ENCODE measurements at regions not wholly inside any gene's neighbourhood (a gene's known extent, or its start where the extent isn't known, plus 50 kb on each side); places are given as distances from the start of the nearest gene placed in this dataset.

DNA sequence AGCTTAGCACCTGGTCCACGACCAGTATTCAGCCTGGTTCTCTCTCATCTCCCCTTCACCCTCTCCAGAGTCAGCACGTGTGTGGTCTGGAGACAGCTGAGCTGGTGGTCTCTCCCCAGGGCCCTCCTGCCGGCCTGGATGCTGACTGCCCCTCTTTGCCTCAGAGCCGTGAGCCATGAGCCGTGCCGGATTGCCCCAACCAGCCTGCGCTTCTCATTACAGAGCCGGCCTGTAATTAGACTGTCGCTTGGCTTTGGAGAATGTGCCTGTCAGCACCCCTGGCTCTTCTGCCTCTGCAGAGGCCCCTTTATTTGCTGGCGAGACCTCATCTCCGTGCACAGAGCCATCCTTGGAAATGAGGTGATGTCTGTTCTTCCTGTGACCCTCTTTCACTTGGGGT, 118.7 kb upstream of the BOD1 start:
- ATAC-seq (ENCODE audit: low read depth) (no peak), DNase-seq (no peak)
- Histone ChIP-seq H3K27ac (ENCODE audit: insufficient read depth, low read length) (no peak overlapping the region), H3K4me2 (ENCODE audit: low read depth, low read length) (no peak overlapping the region), H4K5ac (ENCODE audit: low read depth, low read length) (no peak overlapping the region), H3K4ac (ENCODE audit: low read depth, low read length) (no peak overlapping the region), H2AFZ (replicated peaks; ENCODE audit: low read length, poor library complexity) (peak overlapping the region; percentile 39), H3K79me1 (ENCODE audit: low read depth in 1 of 2, low read length in 2 of 2) (no peaks in the 10 kb centered on the region), H2BK5ac (ENCODE audit: low read depth, low read length, poor library complexity, severe bottlenecking) (no peak overlapping the region), H3K18ac (ENCODE audit: low read depth, low read length) (no peak overlapping the region), H3K27me3 (ENCODE audit: control insufficient read depth, insufficient read depth, low read length) (peaks cover 9% of the 10 kb centered on the region), H4K20me1 (ENCODE audit: insufficient read depth, low read length) (no peaks in the 10 kb centered on the region), H3K4me3 (ENCODE audit: insufficient read depth, low read depth, low read length) (no peak overlapping the region), H3K9ac (ENCODE audit: low read depth, low read length) (no peak overlapping the region), H3K36me3 (ENCODE audit: control insufficient read depth, insufficient read depth, low read length) (no peaks in the 10 kb centered on the region), H3K9me1 (ENCODE audit: insufficient read depth, low read length) (no peaks in the 10 kb centered on the region), H2BK15ac (ENCODE audit: low read depth, low read length) (no peak overlapping the region), H2AK5ac (ENCODE audit: low read depth, low read length) (no peak overlapping the region), H2BK120ac (ENCODE audit: low read depth, low read length) (no peak overlapping the region), H3K4me1 (ENCODE audit: control insufficient read depth, insufficient read depth, low read length) (no peaks in the 10 kb centered on the region), H4K8ac (ENCODE audit: low read depth in 2 of 2, low read length in 2 of 2) (no peak overlapping the region), H4K91ac (ENCODE audit: insufficient read depth, low read depth, low read length) (no peak overlapping the region), H2AK9ac (replicated peaks; ENCODE audit: low read depth, low read length, poor library complexity) (no peak overlapping the region), H3K23ac (ENCODE audit: low read depth, low read length) (no peak overlapping the region), H3K14ac (replicated peaks; ENCODE audit: low read depth, low read length) (no peak overlapping the region), H3K56ac (ENCODE audit: extremely low read depth, insufficient read depth, low read length) (no peak overlapping the region), H3K9me3 (ENCODE audit: control insufficient read depth, insufficient read depth, low read length) (no peaks in the 10 kb centered on the region), H2BK20ac (ENCODE audit: low read depth, low read length) (no peak overlapping the region)
- in situ Hi-C loops (cut with MboI; ENCODE audit: low sequenced_read_pairs) (no loop called here), dilution Hi-C loops (cut with HindIII; ENCODE audit: low sequenced_read_pairs, unreplicated experiment) (no loop called here), intact Hi-C loops (cut with micrococcal nuclease) (no loop called here)
- WGBS, 2 experiments (ENCODE audit: extremely low coverage in 2 of 2, insufficient read length in 1 of 2), result 16% methylated on average over 8 of the region's 11 CpGs; no CpG with 5 or more reads in 1 of the 2 experiments
- ChIA-PET POLR2A (ENCODE audit: unreplicated experiment) (no interaction called here), CTCF (interaction anchor here (0.7 to 0.9 kb wide), 2 partner anchors 11 to 55 kb away, joined by 3 to 5 read pairs; no protein-coding TSS in a partner anchor)
- BruUV-seq (replicated peaks), result no TSS peak
- TF ChIP-seq NFE2L2 (IDR thresholded peaks at IDR 0.05; ENCODE audit: low read depth, low read length) (no peak), POLR2A (IDR thresholded peaks at IDR 0.05; ENCODE audit: low read depth, low read length) (no peak), MAFK (IDR thresholded peaks at IDR 0.05; ENCODE audit: low read depth, low read length) (no peak), CEBPB (IDR thresholded peaks at IDR 0.05; ENCODE audit: low read depth, low read length) (no peak)
- TF ChIP-seq, protein P1, sequence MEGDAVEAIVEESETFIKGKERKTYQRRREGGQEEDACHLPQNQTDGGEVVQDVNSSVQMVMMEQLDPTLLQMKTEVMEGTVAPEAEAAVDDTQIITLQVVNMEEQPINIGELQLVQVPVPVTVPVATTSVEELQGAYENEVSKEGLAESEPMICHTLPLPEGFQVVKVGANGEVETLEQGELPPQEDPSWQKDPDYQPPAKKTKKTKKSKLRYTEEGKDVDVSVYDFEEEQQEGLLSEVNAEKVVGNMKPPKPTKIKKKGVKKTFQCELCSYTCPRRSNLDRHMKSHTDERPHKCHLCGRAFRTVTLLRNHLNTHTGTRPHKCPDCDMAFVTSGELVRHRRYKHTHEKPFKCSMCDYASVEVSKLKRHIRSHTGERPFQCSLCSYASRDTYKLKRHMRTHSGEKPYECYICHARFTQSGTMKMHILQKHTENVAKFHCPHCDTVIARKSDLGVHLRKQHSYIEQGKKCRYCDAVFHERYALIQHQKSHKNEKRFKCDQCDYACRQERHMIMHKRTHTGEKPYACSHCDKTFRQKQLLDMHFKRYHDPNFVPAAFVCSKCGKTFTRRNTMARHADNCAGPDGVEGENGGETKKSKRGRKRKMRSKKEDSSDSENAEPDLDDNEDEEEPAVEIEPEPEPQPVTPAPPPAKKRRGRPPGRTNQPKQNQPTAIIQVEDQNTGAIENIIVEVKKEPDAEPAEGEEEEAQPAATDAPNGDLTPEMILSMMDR (conservative IDR thresholded peaks at IDR 0.05; ENCODE audit: low read depth, low read length), result no peak
